Panc1 (cell line): ENCODE measurements at regions not wholly inside any gene's neighbourhood (a gene's known extent, or its start where the extent isn't known, plus 50 kb on each side); places are given as distances from the start of the nearest gene placed in this dataset.

Source experiments
- CTCF ChIP-seq: fragments of 450-650 bp; IDR thresholded peaks from 2 replicates; pipeline ENCODE4 v1.5.1; 2017; ENCODE audit warnings: mild to moderate bottlenecking
- POLR2AphosphoS5 ChIP-seq: IDR thresholded peaks from 2 replicates; pipeline ENCODE4 v1.6.1; 2012; ENCODE audit warnings: mild to moderate bottlenecking, low read depth, low read length, moderate library complexity
- SIN3A ChIP-seq: IDR thresholded peaks from 2 replicates; pipeline ENCODE4 v1.6.1; 2012; ENCODE audit warnings: low read depth, mild to moderate bottlenecking, low read length, moderate library complexity, borderline replicate concordance; ENCODE audit not compliant: insufficient read depth
- TCF7L2 ChIP-seq: IDR thresholded peaks from 2 replicates; pipeline ENCODE4 v1.6.1; 2011; ENCODE audit warnings: mild to moderate bottlenecking, low read depth, low read length, inconsistent platforms
- TF ChIP-seq, protein P1 (sequence below), 2 experiments: IDR thresholded peaks; 2 replicates each; pipeline ENCODE4 v1.6.1; 2011 to 2012; ENCODE audit warnings: low read depth in 2 of 2, control low read depth in 1 of 2, low read length in 1 of 2, mild to moderate bottlenecking in 1 of 2, moderate library complexity in 1 of 2; ENCODE audit not compliant: insufficient read depth in 1 of 2

- TF ChIP-seq CTCF = no peak
- no peak for TF ChIP-seq TCF7L2
- TF ChIP-seq POLR2AphosphoS5 = no peak
- no peak for TF ChIP-seq SIN3A
- TF ChIP-seq, protein P1, sequence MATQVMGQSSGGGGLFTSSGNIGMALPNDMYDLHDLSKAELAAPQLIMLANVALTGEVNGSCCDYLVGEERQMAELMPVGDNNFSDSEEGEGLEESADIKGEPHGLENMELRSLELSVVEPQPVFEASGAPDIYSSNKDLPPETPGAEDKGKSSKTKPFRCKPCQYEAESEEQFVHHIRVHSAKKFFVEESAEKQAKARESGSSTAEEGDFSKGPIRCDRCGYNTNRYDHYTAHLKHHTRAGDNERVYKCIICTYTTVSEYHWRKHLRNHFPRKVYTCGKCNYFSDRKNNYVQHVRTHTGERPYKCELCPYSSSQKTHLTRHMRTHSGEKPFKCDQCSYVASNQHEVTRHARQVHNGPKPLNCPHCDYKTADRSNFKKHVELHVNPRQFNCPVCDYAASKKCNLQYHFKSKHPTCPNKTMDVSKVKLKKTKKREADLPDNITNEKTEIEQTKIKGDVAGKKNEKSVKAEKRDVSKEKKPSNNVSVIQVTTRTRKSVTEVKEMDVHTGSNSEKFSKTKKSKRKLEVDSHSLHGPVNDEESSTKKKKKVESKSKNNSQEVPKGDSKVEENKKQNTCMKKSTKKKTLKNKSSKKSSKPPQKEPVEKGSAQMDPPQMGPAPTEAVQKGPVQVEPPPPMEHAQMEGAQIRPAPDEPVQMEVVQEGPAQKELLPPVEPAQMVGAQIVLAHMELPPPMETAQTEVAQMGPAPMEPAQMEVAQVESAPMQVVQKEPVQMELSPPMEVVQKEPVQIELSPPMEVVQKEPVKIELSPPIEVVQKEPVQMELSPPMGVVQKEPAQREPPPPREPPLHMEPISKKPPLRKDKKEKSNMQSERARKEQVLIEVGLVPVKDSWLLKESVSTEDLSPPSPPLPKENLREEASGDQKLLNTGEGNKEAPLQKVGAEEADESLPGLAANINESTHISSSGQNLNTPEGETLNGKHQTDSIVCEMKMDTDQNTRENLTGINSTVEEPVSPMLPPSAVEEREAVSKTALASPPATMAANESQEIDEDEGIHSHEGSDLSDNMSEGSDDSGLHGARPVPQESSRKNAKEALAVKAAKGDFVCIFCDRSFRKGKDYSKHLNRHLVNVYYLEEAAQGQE (IDR thresholded peaks at IDR 0.05; ENCODE audit: insufficient read depth in 1 of 2, low read depth in 2 of 2, low read length in 1 of 2) = no peak
Observed at GRCh38 chr1:83670909-83671565, 327.9 kb downstream of the TTLL7 start.
